NCI-H460 (cell line): ENCODE measurements at regions not wholly inside any gene's neighbourhood (a gene's known extent, or its start where the extent isn't known, plus 50 kb on each side); places are given as distances from the start of the nearest gene placed in this dataset.

ENCODE experiments used
- DNase-seq: peaks from one replicate; pipeline ENCODE4 v3.0.0-alpha.2; 2016; ENCODE audit warnings: low read depth; ENCODE audit errors: extremely low read depth

GRCh38 chr6:156579564-156579963, 197.6 kb upstream of the ARID1B start:
- DNase-seq: no peak

DNA sequence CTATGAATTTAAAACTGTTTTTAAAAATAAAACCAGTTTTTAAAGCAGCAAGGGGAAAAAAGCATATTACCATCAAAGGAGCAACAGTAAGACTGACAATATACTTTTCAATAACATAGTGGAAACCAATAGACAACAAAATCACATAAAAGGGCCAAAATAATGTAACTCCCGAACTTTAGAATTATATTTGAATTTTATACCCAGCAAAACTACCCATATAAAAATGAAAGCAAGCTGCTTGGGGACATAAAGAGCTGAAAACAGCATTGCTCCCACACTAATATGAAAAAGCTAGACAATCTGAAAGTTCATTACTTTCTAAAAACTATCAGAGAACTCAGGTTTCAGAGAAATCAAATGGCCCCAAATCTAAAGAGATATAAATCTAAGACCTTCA, 199.4 kb upstream of the ARID1B start:
- DNase-seq: no peak

GRCh38 chr6:156575361-156575760, 201.8 kb upstream of the ARID1B start:
- DNase-seq: no peak

- DNase-seq: no peak
Observed at GRCh38 chr6:156564807-156565149, 212.4 kb upstream of the ARID1B start.

- peak; percentile 39 for DNase-seq
Observed at GRCh38 chr6:156564127-156564806, 212.9 kb upstream of the ARID1B start.

GRCh38 chr6:156563714-156564113, 213.5 kb upstream of the ARID1B start:
- DNase-seq: no peak

DNA sequence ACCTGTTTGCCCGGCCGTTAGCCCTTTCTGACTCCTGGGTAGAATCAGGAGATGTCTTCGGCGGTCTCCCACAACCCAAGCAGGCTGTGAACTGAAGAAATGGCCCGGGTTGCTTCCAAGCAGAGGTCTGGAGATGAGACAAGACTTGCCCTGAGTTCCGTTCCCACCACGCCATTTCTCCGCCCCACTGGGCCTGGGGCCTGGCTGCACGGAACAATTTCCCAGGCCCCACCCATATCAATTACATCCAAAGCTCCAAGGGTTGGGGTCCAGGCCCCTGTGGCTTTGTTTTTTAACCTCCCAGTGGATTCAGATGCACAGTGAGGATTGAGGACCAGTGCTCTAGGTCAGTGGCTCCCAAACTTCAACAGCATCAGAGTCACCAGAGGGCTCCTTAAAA, 214.5 kb upstream of the ARID1B start:
- no peak for DNase-seq

DNA sequence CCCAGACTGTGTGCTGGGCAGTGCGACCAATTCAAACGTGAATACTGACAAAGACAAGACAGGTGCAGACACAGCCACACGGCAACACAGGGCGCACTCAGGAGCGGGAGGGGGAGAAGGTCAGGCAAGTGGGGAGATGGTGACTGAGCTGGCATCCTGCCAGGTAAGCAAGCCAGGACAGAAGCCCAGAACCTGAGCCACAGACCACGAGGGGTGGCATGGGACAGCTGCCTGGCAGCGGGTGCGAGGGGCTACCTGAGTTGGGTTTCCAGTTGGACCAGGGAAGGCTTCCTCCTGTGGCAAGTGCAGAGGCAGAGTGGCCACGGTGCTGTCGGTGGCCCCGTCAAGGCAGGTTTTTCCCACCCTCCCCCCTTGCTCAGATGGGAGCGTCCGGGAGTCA, 215.2 kb upstream of the ARID1B start:
- DNase-seq: no peak

- no peak for DNase-seq
Observed at GRCh38 chr6:156560476-156560875, 216.7 kb upstream of the ARID1B start.

GRCh38 chr6:156559162-156559690, 218.0 kb upstream of the ARID1B start:
- DNase-seq: no peak

DNA sequence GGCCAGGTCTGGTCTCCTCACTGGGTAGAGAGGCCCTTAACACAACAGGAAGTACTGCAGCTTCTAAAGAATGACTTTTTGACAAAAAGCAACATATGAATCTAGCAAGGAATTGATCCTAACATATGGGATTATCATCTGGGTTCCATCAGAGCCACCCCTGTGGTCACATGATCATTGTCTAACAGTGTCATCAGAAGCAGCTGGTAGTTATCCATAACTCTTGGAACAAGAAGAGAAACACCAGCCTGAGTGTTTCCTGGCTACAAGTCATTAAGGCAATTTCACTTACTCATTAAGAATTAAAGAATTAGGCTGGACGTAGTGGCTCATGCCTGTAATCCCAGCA, 219.3 kb upstream of the ARID1B start:
- no peak for DNase-seq

GRCh38 chr6:156557251-156557910, 219.8 kb upstream of the ARID1B start:
- no peak for DNase-seq

DNA sequence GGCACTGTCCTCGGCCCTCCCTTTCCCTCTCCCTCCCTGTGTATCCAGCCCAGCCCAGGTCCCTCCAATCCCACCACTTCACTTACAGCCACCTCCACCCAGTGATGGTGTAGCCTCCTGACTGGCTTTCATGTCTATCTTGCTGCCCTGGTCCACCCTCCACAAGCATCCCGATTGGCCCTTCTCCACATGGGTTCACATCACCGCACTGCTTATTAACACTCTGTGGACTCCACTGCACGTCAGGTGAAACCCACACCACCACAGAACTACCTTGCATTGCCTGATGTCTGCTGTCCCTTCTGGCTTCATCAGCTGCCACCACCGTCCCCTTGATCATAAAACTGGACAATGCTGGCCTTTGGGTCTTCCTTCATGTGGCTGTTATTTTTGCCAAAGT, 220.4 kb upstream of the ARID1B start:
- no peak for DNase-seq

DNA sequence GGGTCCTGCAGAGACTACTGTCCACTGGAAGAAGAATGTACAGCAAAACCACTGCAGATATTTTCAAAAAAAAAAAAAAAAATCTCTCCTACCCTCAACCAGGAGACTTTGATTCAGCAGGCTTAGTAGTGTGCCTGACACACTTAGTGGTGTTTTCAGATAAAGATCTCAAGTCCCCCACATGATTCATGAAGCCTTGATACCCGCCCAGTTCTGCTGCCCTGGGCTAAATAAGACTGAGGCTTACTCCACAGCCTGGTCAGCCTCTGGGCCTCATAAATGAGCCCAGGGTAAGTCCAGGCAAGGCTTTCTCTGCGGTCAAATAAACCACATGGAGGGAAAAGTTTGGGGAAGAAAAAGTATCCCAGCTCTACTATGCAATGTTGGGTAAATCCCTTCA, 222.1 kb upstream of the ARID1B start:
- DNase-seq: no peak

GRCh38 chr6:156554160-156554559, 223.0 kb upstream of the ARID1B start:
- DNase-seq: no peak

DNA sequence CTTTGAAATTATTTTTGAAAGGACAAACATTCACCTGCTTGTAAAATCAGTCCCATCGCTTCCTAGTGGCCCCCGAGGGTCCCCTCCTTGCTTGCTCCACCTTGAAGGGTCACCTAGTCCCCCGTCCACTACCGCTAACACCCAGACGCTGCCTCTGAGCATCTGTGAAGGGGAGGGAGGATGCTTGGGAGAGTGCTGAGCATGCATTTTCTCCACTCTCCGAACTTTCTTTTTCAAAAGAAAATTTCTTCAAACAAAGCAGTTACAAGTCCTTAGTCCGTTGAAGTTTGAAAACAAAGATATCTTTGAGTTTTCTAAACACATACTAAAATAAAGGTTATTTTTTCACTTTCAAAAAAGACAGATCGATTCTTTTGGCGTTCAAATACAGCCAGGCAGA, 224.3 kb upstream of the ARID1B start:
- no peak for DNase-seq

GRCh38 chr6:156550949-156551348, 226.2 kb upstream of the ARID1B start:
- DNase-seq: no peak

GRCh38 chr6:156545931-156546330, 231.2 kb upstream of the ARID1B start:
- DNase-seq: no peak

DNA sequence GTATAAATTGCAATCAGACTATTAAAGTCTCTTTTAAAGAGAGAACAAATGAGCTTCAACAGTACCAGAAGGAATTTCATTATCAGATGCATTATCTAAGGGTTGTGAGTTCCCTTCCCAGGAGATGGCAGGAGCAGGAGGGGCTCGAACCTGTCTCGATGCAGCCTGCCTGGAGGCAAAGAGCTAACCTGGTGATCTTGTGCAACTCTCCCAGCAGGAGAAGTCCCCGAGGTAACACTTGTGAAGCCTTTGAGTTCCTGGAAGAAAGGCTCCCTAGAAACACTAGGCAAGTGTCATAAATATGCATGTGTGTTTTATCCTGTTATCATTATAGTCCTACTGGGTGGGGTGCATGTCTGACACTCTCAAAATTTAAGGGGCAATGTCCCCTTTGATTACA, 232.2 kb upstream of the ARID1B start:
- no peak for DNase-seq

DNA sequence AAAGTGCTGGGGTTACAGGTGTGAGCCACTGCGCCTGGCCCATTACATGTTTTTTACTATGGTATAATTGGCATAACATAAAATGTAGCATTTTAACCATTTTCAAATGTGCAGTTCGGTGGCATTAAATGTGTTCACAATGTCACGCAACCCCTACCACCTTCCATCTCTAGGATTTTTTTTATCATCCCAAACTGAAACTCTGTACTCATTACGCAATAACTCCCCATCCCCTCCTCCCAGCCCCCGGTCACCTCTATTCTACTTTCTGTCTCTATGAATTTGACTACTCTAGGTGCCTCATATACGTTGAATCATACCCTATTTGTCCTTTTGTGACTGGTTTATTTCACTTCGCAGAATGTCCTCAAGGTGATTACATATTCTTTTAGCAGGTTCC, 233.1 kb upstream of the ARID1B start:
- DNase-seq: no peak

- DNase-seq: no peak
Observed at GRCh38 chr6:156543431-156543830, 233.7 kb upstream of the ARID1B start.

DNA sequence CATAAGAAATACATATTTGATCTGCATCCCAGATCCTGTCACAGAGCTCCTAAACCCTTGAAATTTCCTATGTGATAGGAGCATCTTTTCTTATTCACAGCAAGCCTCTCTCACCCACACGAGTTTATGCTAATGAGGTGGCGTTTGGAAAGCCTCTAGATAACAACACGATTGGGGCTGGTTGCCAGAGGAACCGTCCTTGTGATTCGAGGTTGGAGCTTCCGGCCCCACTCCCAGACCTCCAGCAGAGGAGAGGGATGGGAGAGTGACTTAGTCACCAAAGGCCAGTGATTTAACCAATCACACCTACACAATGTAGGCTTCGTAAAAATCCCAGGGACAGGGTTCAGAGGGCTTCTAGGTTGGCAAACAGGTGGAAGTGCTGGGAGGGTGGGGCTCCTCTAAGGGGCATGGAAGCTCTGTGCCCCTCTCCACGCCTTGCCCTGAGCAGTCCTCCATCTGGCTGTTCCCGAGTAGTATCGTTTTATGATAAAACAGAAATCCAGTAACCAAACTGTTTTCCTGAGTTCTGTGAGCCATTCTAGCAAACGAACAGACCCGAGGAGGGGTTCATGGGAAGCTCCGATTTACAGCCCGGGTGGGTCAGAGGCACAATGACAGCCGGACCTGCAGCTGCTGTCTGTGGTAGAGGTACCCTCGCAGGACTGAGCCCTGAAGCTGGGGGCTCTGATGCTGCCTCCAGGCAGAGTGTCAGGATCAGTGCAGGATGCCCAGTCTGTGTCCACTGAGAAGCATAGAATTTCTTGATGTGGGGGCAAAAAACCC, 238.1 kb upstream of the ARID1B start:
- DNase-seq: no peak
